Trophoblast cell (in vitro differentiated cells and primary cell): ENCODE measurements at regions not wholly inside any gene's neighbourhood (a gene's known extent, or its start where the extent isn't known, plus 50 kb on each side); places are given as distances from the start of the nearest gene placed in this dataset.

Experiments used
- DNase-seq, 2 donors: peaks; one replicate each; pipeline ENCODE4 v3.0.0-alpha.2; 2016
- H2AFZ ChIP-seq: 2 replicates; pipeline ENCODE4 v1.6.1; 2013; ENCODE audit warnings: low read length, moderate library complexity, mild to moderate bottlenecking; ENCODE audit not compliant: insufficient read depth, poor library complexity
- H2AK5ac ChIP-seq: 2 replicates; pipeline ENCODE4 v1.6.1; 2013; ENCODE audit warnings: mild to moderate bottlenecking, low read length
- H2BK120ac ChIP-seq: 2 replicates; pipeline ENCODE4 v1.6.1; 2013; ENCODE audit warnings: low read length, mild to moderate bottlenecking, moderate library complexity; ENCODE audit not compliant: insufficient read depth, poor library complexity
- H2BK12ac ChIP-seq: 2 replicates; pipeline ENCODE4 v1.6.1; 2013; ENCODE audit warnings: mild to moderate bottlenecking, low read length, moderate library complexity
- H2BK5ac ChIP-seq: 2 replicates; pipeline ENCODE4 v1.6.1; 2013; ENCODE audit warnings: low read length, low read depth, moderate library complexity, mild to moderate bottlenecking; ENCODE audit not compliant: poor library complexity
- H3K14ac ChIP-seq: 2 replicates; pipeline ENCODE4 v1.6.1; 2013; ENCODE audit warnings: mild to moderate bottlenecking, low read length
- H3K18ac ChIP-seq: 2 replicates; pipeline ENCODE4 v1.6.1; 2013; ENCODE audit warnings: mild to moderate bottlenecking, low read length
- H3K23ac ChIP-seq: 2 replicates; pipeline ENCODE4 v1.6.1; 2013; ENCODE audit warnings: low read length
- H3K27ac ChIP-seq: 2 replicates; pipeline ENCODE4 v1.5.1; 2013; ENCODE audit warnings: low read depth, mild to moderate bottlenecking, inconsistent platforms, low read length, moderate library complexity
- H3K27me3 ChIP-seq: 2 replicates; pipeline ENCODE4 v1.6.1; 2013; ENCODE audit warnings: inconsistent platforms, mild to moderate bottlenecking, low read length, moderate library complexity; ENCODE audit not compliant: insufficient read depth
- H3K36me3 ChIP-seq, 2 experiments: 1 replicate in 1 of 2; 2 replicates in 1 of 2; pipeline ENCODE4 v1.6.1; 2013; ENCODE audit warnings: low read length in 2 of 2, mild to moderate bottlenecking in 2 of 2, moderate library complexity in 1 of 2; ENCODE audit not compliant: insufficient read depth in 2 of 2, control insufficient read depth in 1 of 2
- H3K4ac ChIP-seq: 2 replicates; pipeline ENCODE4 v1.6.1; 2013; ENCODE audit warnings: low read depth, mild to moderate bottlenecking, low read length, moderate library complexity
- H3K4me1 ChIP-seq, 2 experiments: 1 replicate in 1 of 2; 2 replicates in 1 of 2; pipeline ENCODE4 v1.6.1; 2013; ENCODE audit warnings: low read length in 2 of 2, mild to moderate bottlenecking in 2 of 2, moderate library complexity in 1 of 2; ENCODE audit not compliant: insufficient read depth in 2 of 2, control insufficient read depth in 1 of 2
- H3K4me2 ChIP-seq: 2 replicates; pipeline ENCODE4 v1.6.1; 2013; ENCODE audit warnings: inconsistent platforms, mild to moderate bottlenecking, low read length, moderate library complexity
- H3K4me3 ChIP-seq: 2 replicates; pipeline ENCODE4 v1.5.1; 2013; ENCODE audit warnings: mild to moderate bottlenecking, low read depth, low read length, inconsistent platforms
- H3K79me1 ChIP-seq: one replicate; pipeline ENCODE4 v1.6.1; 2013; ENCODE audit warnings: low read length
- H3K79me2 ChIP-seq: 2 replicates; pipeline ENCODE4 v1.6.1; 2013; ENCODE audit warnings: low read length, mild to moderate bottlenecking; ENCODE audit not compliant: control insufficient read depth, insufficient read depth, poor library complexity
- H3K9ac ChIP-seq: 2 replicates; pipeline ENCODE4 v1.6.1; 2013; ENCODE audit warnings: mild to moderate bottlenecking, low read length
- H3K9me3 ChIP-seq: 2 replicates; pipeline ENCODE4 v1.6.1; 2013; ENCODE audit warnings: low read depth, mild to moderate bottlenecking, control low read depth, inconsistent platforms, low read length; ENCODE audit not compliant: insufficient read depth
- H4K12ac ChIP-seq: 2 replicates; pipeline ENCODE4 v1.6.1; 2013; ENCODE audit warnings: low read depth, mild to moderate bottlenecking, low read length, moderate library complexity
- H4K8ac ChIP-seq: 2 replicates; pipeline ENCODE4 v1.6.1; 2013; ENCODE audit warnings: low read depth, mild to moderate bottlenecking, low read length, moderate library complexity
- H4K91ac ChIP-seq: one replicate; pipeline ENCODE4 v1.6.1; 2013; ENCODE audit warnings: low read depth, mild to moderate bottlenecking, low read length, moderate library complexity
- WGBS: extraction: QIAGEN DNeasy Blood & Tissue Kit; methylation state at CpG from one replicate; pipeline ENCODE4 v1.1.7; 2013; ENCODE audit warnings: missing lambda C conversion rate; ENCODE audit not compliant: insufficient read length, insufficient coverage; ENCODE audit errors: extremely low coverage; 5-methylcytosine and 5-hydroxymethylcytosine counted together

DNA sequence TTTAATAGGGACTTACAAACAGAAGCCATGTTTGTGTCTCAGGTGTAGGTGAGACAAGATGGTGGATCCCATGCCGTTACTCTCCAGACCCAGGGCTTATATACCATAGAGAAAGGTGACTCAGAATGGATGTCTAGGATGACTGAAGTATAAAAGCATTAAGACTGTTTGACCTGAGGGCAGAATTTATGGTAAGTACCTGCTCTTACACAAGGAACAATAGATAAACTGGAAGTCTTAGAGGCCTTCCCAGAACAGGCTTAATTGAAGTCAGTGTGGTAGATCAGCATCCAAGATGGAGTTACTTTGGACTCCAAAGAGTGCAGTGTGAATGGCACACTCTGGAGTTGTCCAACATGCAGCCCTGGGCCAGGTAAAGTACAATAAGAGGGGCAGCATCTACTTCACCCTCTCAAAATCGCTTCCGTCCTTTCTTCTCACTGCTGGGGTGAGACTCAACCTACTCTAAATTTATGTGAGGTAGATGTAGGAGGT, 387.0 kb upstream of the DDI1 start:
- Histone ChIP-seq H2AK5ac (no peak overlapping the region), H4K91ac (no peak overlapping the region), H3K14ac (no peak overlapping the region), H2BK12ac (no peak overlapping the region), H3K23ac (no peak overlapping the region), H3K4me1 (no peaks in the 10 kb centered on the region), H3K9ac (no peak overlapping the region), H4K8ac (no peak overlapping the region), H3K27ac (no peak overlapping the region), H3K4me2 (no peak overlapping the region), H2AFZ (no peak overlapping the region), H3K79me2 (no peaks in the 10 kb centered on the region), H3K79me1 (no peaks in the 10 kb centered on the region), H3K4me3 (no peak overlapping the region), H2BK5ac (no peak overlapping the region), H3K36me3 (peaks cover 0 to 3% of the 10 kb centered on the region in 2 experiments), H3K4ac (no peak overlapping the region), H2BK120ac (no peak overlapping the region), H3K18ac (no peak overlapping the region), H3K27me3 (no peaks in the 10 kb centered on the region), H3K9me3 (peaks cover 3% of the 10 kb centered on the region), H4K12ac (no peak overlapping the region)
- WGBS = no CpG with 5 or more reads among the region's 3 CpGs
- peak; percentile 32 to 85 for DNase-seq

GRCh38 chr11:103650330-103650729, 386.1 kb upstream of the DDI1 start:
- Histone ChIP-seq H3K27ac (no peak overlapping the region), H3K9me3 (peaks cover 3% of the 10 kb centered on the region), H3K4ac (no peak overlapping the region), H3K14ac (no peak overlapping the region), H3K27me3 (no peaks in the 10 kb centered on the region), H2BK120ac (no peak overlapping the region), H3K4me3 (no peak overlapping the region), H2BK5ac (no peak overlapping the region), H3K9ac (no peak overlapping the region), H3K79me2 (no peaks in the 10 kb centered on the region), H4K12ac (no peak overlapping the region), H2BK12ac (no peak overlapping the region), H3K4me2 (no peak overlapping the region), H3K79me1 (no peaks in the 10 kb centered on the region), H4K8ac (no peak overlapping the region), H3K36me3 (peaks cover 0 to 3% of the 10 kb centered on the region in 2 experiments), H3K4me1 (no peaks in the 10 kb centered on the region), H2AFZ (no peak overlapping the region), H3K23ac (no peak overlapping the region), H2AK5ac (no peak overlapping the region), H4K91ac (no peak overlapping the region), H3K18ac (no peak overlapping the region)
- WGBS = no CpG with 5 or more reads among the region's 1 CpG
- DNase-seq = no peak

DNA sequence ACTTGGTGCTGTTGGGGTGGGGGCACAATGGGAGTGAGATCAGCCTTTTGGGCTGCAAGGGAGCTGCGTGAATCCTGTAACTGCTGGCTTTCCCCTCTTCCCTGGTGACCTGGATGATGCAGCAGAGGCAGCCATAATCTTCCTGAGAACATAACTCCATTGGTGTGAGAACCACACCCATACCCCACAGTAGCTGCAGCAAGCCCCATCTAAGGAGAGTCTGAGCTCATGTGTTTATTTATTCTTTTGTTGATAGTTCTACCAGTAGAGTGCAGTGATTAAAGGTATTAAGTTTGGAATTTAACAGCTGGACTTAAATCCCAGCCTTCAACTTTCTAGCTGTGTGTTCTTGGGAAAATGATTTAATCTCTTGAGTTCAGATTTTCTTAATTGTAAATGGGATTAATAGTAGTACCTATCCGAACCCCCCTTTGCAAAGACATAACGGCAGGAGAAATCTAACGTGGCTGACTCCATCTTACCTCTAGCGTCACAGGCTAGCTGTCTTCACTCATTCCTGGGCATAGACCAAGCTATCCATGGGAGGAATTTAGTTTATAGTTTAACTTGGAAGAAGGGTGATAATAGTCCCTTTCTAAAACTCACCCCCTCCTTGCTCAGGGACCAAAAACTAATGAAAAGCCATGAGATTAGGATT, 385.0 kb upstream of the DDI1 start:
- Histone ChIP-seq H3K18ac (no peak overlapping the region), H4K12ac (no peak overlapping the region), H2BK120ac (no peak overlapping the region), H3K23ac (no peak overlapping the region), H3K4me1 (no peaks in the 10 kb centered on the region), H2AK5ac (no peak overlapping the region), H2BK5ac (no peak overlapping the region), H3K27ac (no peak overlapping the region), H3K4ac (no peak overlapping the region), H3K79me2 (no peaks in the 10 kb centered on the region), H3K79me1 (no peaks in the 10 kb centered on the region), H3K9ac (no peak overlapping the region), H4K8ac (no peak overlapping the region), H3K36me3 (peaks cover 0 to 3% of the 10 kb centered on the region in 2 experiments), H3K4me2 (no peak overlapping the region), H4K91ac (no peak overlapping the region), H3K4me3 (no peak overlapping the region), H3K27me3 (no peaks in the 10 kb centered on the region), H2BK12ac (no peak overlapping the region), H3K14ac (no peak overlapping the region), H2AFZ (no peak overlapping the region), H3K9me3 (peaks cover 3% of the 10 kb centered on the region)
- whole genome bisulfite sequencing = no CpG with 5 or more reads among the region's 5 CpGs
- DNase-seq = no peak

GRCh38 chr11:103652013-103652412, 384.4 kb upstream of the DDI1 start:
- H3K27ac ChIP-seq = no peak overlapping the region
- WGBS = no CpG with 5 or more reads among the region's 1 CpG
- H2BK12ac ChIP-seq = no peak overlapping the region
- peaks cover 3% of the 10 kb centered on the region for H3K9me3 ChIP-seq
- no peak overlapping the region for H4K8ac ChIP-seq
- no peak overlapping the region for H3K4me2 ChIP-seq
- H3K18ac ChIP-seq = no peak overlapping the region
- no peak overlapping the region for H2BK120ac ChIP-seq
- no peak overlapping the region for H3K23ac ChIP-seq
- H3K4me3 ChIP-seq = no peak overlapping the region
- no peak overlapping the region for H2AK5ac ChIP-seq
- H4K91ac ChIP-seq = no peak overlapping the region
- H3K27me3 ChIP-seq = no peaks in the 10 kb centered on the region
- no peak overlapping the region for H3K9ac ChIP-seq
- no peaks in the 10 kb centered on the region for H3K4me1 ChIP-seq
- no peak overlapping the region for H2AFZ ChIP-seq
- H3K36me3 ChIP-seq = peaks cover 0 to 3% of the 10 kb centered on the region in 2 experiments
- H3K14ac ChIP-seq = no peak overlapping the region
- DNase-seq = peak in 1 of 2 donors; percentile 40
- H3K79me2 ChIP-seq = no peaks in the 10 kb centered on the region
- no peak overlapping the region for H2BK5ac ChIP-seq
- no peak overlapping the region for H4K12ac ChIP-seq
- H3K4ac ChIP-seq = no peak overlapping the region
- no peaks in the 10 kb centered on the region for H3K79me1 ChIP-seq
